Neutrophil (primary cell): ENCODE measurements at regions not wholly inside any gene's neighbourhood (a gene's known extent, or its start where the extent isn't known, plus 50 kb on each side); places are given as distances from the start of the nearest gene placed in this dataset.

Source experiments
- H3K27ac ChIP-seq: fragments of 200-600 bp; sonication (generic); 2 replicates; pipeline ENCODE4 v1.5.1; 2016; ENCODE audit warnings: mild to moderate bottlenecking, moderate library complexity
- H3K27me3 ChIP-seq: fragments of 200-600 bp; sonication (generic); 2 replicates; pipeline ENCODE4 v1.6.0; 2016; ENCODE audit warnings: mild to moderate bottlenecking
- H3K36me3 ChIP-seq: fragments of 200-600 bp; sonication (generic); 2 replicates; pipeline ENCODE4 v1.5.1; 2017
- H3K4me1 ChIP-seq, 2 experiments: fragments of 200-600 bp in 1 of 2; sonication (generic) in 1 of 2; 1 replicate in 1 of 2; 2 replicates in 1 of 2; pipeline versions ENCODE4 v1.5.1 to v1.6.1; 2013 to 2016; ENCODE audit warnings: low read depth in 1 of 2, low read length in 1 of 2, mild to moderate bottlenecking in 1 of 2, moderate library complexity in 1 of 2; ENCODE audit not compliant: control insufficient read depth in 1 of 2, insufficient read depth in 1 of 2
- H3K4me3 ChIP-seq, 2 experiments: fragments of 200-600 bp in 1 of 2; sonication (generic) in 1 of 2; 1 replicate in 1 of 2; 2 replicates in 1 of 2; pipeline ENCODE4 v1.5.1; 2013 to 2016; ENCODE audit warnings: low read depth in 1 of 2, low read length in 1 of 2, mild to moderate bottlenecking in 1 of 2, moderate library complexity in 1 of 2
- H3K9me3 ChIP-seq: fragments of 200-600 bp; sonication (generic); 2 replicates; pipeline ENCODE4 v1.5.1; 2016
- CTCF ChIP-seq: fragments of 200-600 bp; sonication (generic); IDR thresholded peaks from 2 replicates; pipeline ENCODE4 v1.5.1; 2016; ENCODE audit warnings: antibody characterized with exemption

DNA sequence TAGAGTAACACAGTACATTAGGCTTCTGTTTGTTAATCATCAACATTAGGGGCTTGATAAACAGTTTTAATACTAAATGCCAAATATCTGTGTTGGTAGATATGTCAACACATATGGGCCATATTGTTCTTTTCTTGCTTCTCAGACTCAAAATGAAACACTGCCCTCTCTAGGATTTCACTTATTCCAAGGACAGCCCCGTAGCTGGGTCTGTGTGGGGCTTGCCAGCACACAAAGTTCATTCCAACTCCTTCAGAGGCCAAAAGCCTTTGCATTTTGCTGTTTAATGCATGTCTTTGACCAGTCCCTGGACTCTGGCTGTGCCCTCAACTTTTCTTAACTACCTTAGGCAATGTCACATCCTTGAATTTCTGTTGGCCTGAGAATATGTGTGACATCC is 102.0 kb upstream of the ZNF827 start:
- no peak for TF ChIP-seq CTCF
- H3K9me3 ChIP-seq = no peaks in the 10 kb centered on the region
- no peaks in the 10 kb centered on the region for H3K27me3 ChIP-seq
- H3K27ac ChIP-seq = no peak overlapping the region
- no peaks in the 10 kb centered on the region for H3K36me3 ChIP-seq
- no peak overlapping the region for H3K4me3 ChIP-seq
- no peaks in the 10 kb centered on the region for H3K4me1 ChIP-seq

DNA sequence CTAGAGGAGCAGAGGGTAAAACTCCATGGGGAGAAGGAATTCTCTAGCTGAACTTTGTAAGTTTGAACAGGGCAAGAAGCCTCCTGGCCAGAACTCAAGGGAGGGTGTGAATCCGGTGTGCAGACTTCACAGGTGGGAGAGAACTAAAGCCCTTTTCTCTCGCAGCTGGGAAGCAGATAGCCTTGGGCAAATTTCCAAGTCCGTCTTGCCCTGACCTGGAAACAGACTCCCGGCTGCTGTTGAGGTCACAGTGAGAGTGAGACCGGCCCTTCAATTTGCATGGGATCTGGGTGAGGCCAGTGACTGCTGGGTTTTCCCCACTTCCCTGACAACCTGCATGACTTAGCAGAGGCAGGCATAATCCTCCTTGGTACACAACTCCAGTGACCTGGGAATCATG is 94.5 kb upstream of the ZNF827 start:
- H3K36me3 ChIP-seq = no peaks in the 10 kb centered on the region
- H3K9me3 ChIP-seq = no peaks in the 10 kb centered on the region
- H3K4me3 ChIP-seq = no peak overlapping the region
- TF ChIP-seq CTCF = no peak
- no peaks in the 10 kb centered on the region for H3K4me1 ChIP-seq
- H3K27ac ChIP-seq = no peak overlapping the region
- H3K27me3 ChIP-seq = no peaks in the 10 kb centered on the region

DNA sequence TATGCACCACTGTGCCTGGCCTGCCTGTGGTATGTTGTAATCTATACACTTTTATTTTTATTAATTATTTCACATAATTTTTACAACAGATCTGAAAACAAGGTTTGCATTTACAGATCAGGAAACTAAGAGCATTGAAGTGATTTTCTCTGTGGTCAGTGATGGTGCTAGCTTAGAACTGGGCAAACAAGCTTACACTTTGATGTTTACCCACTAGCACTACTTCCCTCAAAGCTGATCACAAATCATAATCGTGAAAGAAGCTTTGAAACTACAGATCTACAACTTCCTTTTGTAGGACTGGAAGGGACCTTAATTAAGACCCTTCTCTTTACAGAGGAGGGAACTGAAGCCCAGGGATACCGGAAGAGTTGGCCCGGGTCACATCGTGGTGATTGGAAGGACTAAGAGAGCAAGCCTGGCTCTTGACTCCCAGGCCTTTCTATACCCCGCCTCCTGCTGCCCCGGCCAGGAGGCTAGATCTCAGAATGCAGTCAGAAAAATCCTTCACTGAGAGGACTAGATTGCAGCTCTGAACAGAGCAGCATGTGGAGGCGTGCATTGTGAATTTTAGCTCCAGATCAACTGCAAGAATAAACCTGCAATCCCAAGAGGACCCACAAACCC is 93.7 kb upstream of the ZNF827 start:
- Histone ChIP-seq H3K4me3 (no peak overlapping the region), H3K4me1 (no peaks in the 10 kb centered on the region), H3K27ac (no peak overlapping the region), H3K36me3 (no peaks in the 10 kb centered on the region), H3K9me3 (no peaks in the 10 kb centered on the region), H3K27me3 (no peaks in the 10 kb centered on the region)
- no peak for TF ChIP-seq CTCF

- Histone ChIP-seq H3K27ac (no peak overlapping the region), H3K9me3 (no peaks in the 10 kb centered on the region), H3K36me3 (no peaks in the 10 kb centered on the region), H3K4me3 (no peak overlapping the region), H3K4me1 (no peaks in the 10 kb centered on the region), H3K27me3 (no peaks in the 10 kb centered on the region)
- no peak for TF ChIP-seq CTCF
Observed at GRCh38 chr4:146029939-146030710, 91.5 kb upstream of the ZNF827 start.

- no peaks in the 10 kb centered on the region for H3K27me3 ChIP-seq
- H3K4me1 ChIP-seq = no peaks in the 10 kb centered on the region
- H3K9me3 ChIP-seq = no peaks in the 10 kb centered on the region
- H3K36me3 ChIP-seq = no peaks in the 10 kb centered on the region
- H3K27ac ChIP-seq = no peak overlapping the region
- TF ChIP-seq CTCF = no peak
- H3K4me3 ChIP-seq = no peak overlapping the region
Observed at GRCh38 chr4:146029147-146029546, 90.5 kb upstream of the ZNF827 start.
